ENCODE measurements at regions not wholly inside any gene's neighbourhood (a gene's known extent, or its start where the extent isn't known, plus 50 kb on each side); places are given as distances from the start of the nearest gene placed in this dataset.

GRCh38 chr6:74941424-74941823, 264.4 kb downstream of the COL12A1 start:
- no peak overlapping the region for H3K4me3 ChIP-seq (ENCODE audit: low read depth in 1 of 3, low read length in 3 of 3)
- FAIRE-seq (no peak), DNase-seq (no peak)
- no peaks in the 10 kb centered on the region for H3K9me3 ChIP-seq (ENCODE audit: control insufficient read depth in 2 of 2, insufficient read depth in 1 of 2, low read depth in 1 of 2, low read length in 1 of 2)
- no peak overlapping the region for H3K27ac ChIP-seq (ENCODE audit: low read depth in 1 of 3, low read length in 2 of 3)
- 49 to 55% (median 49%) methylated on average over 1 of the region's 1 CpG for WGBS, 3 donors
- no peaks in the 10 kb centered on the region for H3K36me3 ChIP-seq (ENCODE audit: control insufficient read depth in 3 of 3, insufficient read depth in 2 of 3, low read depth in 1 of 3, low read length in 3 of 3)
- H3K4me1 ChIP-seq (ENCODE audit: control insufficient read depth in 3 of 3, insufficient read depth in 2 of 3, low read depth in 1 of 3, low read length in 2 of 3) = no peaks in the 10 kb centered on the region
- H3K27me3 ChIP-seq (ENCODE audit: control insufficient read depth in 3 of 3, insufficient read depth in 3 of 3, low read length in 3 of 3) = no peaks in the 10 kb centered on the region

- WGBS, 3 donors = 65 to 71% (median 70%) methylated on average over 4 of the region's 4 CpGs
- no peaks in the 10 kb centered on the region for H3K9me3 ChIP-seq (ENCODE audit: control insufficient read depth in 2 of 2, insufficient read depth in 1 of 2, low read depth in 1 of 2, low read length in 1 of 2)
- H3K4me3 ChIP-seq (ENCODE audit: low read depth in 1 of 3, low read length in 3 of 3) = no peak overlapping the region
- H3K27me3 ChIP-seq (ENCODE audit: control insufficient read depth in 3 of 3, insufficient read depth in 3 of 3, low read length in 3 of 3) = no peaks in the 10 kb centered on the region
- DNase-seq = no peak
- H3K4me1 ChIP-seq (ENCODE audit: control insufficient read depth in 3 of 3, insufficient read depth in 2 of 3, low read depth in 1 of 3, low read length in 2 of 3) = no peaks in the 10 kb centered on the region
- FAIRE-seq = no peak
- no peaks in the 10 kb centered on the region for H3K36me3 ChIP-seq (ENCODE audit: control insufficient read depth in 3 of 3, insufficient read depth in 2 of 3, low read depth in 1 of 3, low read length in 3 of 3)
- no peak overlapping the region for H3K27ac ChIP-seq (ENCODE audit: low read depth in 1 of 3, low read length in 2 of 3)
Measured at GRCh38 chr6:74939721-74940620, 265.9 kb downstream of the COL12A1 start.

- Histone ChIP-seq H3K27me3 (ENCODE audit: control insufficient read depth in 3 of 3, insufficient read depth in 3 of 3, low read length in 3 of 3) (no peaks in the 10 kb centered on the region), H3K9me3 (ENCODE audit: control insufficient read depth in 2 of 2, insufficient read depth in 1 of 2, low read depth in 1 of 2, low read length in 1 of 2) (no peaks in the 10 kb centered on the region), H3K27ac (ENCODE audit: low read depth in 1 of 3, low read length in 2 of 3) (no peak overlapping the region), H3K36me3 (ENCODE audit: control insufficient read depth in 3 of 3, insufficient read depth in 2 of 3, low read depth in 1 of 3, low read length in 3 of 3) (no peaks in the 10 kb centered on the region), H3K4me3 (ENCODE audit: low read depth in 1 of 3, low read length in 3 of 3) (no peak overlapping the region), H3K4me1 (ENCODE audit: control insufficient read depth in 3 of 3, insufficient read depth in 2 of 3, low read depth in 1 of 3, low read length in 2 of 3) (no peaks in the 10 kb centered on the region)
- WGBS, 3 donors = 20 to 49% (median 24%) methylated on average over 2 of the region's 2 CpGs
- FAIRE-seq (no peak), DNase-seq (peak in 1 of 2 donors; percentile 21)
Measured at GRCh38 chr6:74939151-74939708, 266.6 kb downstream of the COL12A1 start.

GRCh38 chr6:74937936-74938335, 267.9 kb downstream of the COL12A1 start:
- Histone ChIP-seq H3K27me3 (ENCODE audit: control insufficient read depth in 3 of 3, insufficient read depth in 3 of 3, low read length in 3 of 3) (no peaks in the 10 kb centered on the region), H3K9me3 (ENCODE audit: control insufficient read depth in 2 of 2, insufficient read depth in 1 of 2, low read depth in 1 of 2, low read length in 1 of 2) (no peaks in the 10 kb centered on the region), H3K36me3 (ENCODE audit: control insufficient read depth in 3 of 3, insufficient read depth in 2 of 3, low read depth in 1 of 3, low read length in 3 of 3) (no peaks in the 10 kb centered on the region), H3K4me3 (ENCODE audit: low read depth in 1 of 3, low read length in 3 of 3) (no peak overlapping the region), H3K4me1 (ENCODE audit: control insufficient read depth in 3 of 3, insufficient read depth in 2 of 3, low read depth in 1 of 3, low read length in 2 of 3) (no peaks in the 10 kb centered on the region), H3K27ac (ENCODE audit: low read depth in 1 of 3, low read length in 2 of 3) (no peak overlapping the region)
- DNase-seq (no peak), FAIRE-seq (no peak)

GRCh38 chr6:74936886-74937285, 269.0 kb downstream of the COL12A1 start:
- WGBS, 3 donors = 51 to 67% (median 58%) methylated on average over 1 of the region's 1 CpG

GRCh38 chr6:74932232-74932888, 273.5 kb downstream of the COL12A1 start:
- H3K27me3 ChIP-seq (ENCODE audit: control insufficient read depth in 3 of 3, insufficient read depth in 3 of 3, low read length in 3 of 3) = no peaks in the 10 kb centered on the region
- no peaks in the 10 kb centered on the region for H3K36me3 ChIP-seq (ENCODE audit: control insufficient read depth in 3 of 3, insufficient read depth in 2 of 3, low read depth in 1 of 3, low read length in 3 of 3)
- no peak overlapping the region for H3K27ac ChIP-seq (ENCODE audit: low read depth in 1 of 3, low read length in 2 of 3)
- H3K4me3 ChIP-seq (ENCODE audit: low read depth in 1 of 3, low read length in 3 of 3) = no peak overlapping the region
- DNase-seq (peak in 1 of 2 donors; percentile 4), FAIRE-seq (no peak)
- no peaks in the 10 kb centered on the region for H3K9me3 ChIP-seq (ENCODE audit: control insufficient read depth in 2 of 2, insufficient read depth in 1 of 2, low read depth in 1 of 2, low read length in 1 of 2)
- 46 to 62% (median 48%) methylated on average over 4 of the region's 4 CpGs for WGBS, 3 donors
- H3K4me1 ChIP-seq (ENCODE audit: control insufficient read depth in 3 of 3, insufficient read depth in 2 of 3, low read depth in 1 of 3, low read length in 2 of 3) = no peaks in the 10 kb centered on the region

More at GRCh38 chr6:74936886-74937285, 269.0 kb downstream of the COL12A1 start:
- Histone ChIP-seq H3K27ac (ENCODE audit: low read depth in 1 of 3, low read length in 2 of 3) (no peak overlapping the region), H3K9me3 (ENCODE audit: control insufficient read depth in 2 of 2, insufficient read depth in 1 of 2, low read depth in 1 of 2, low read length in 1 of 2) (no peaks in the 10 kb centered on the region), H3K27me3 (ENCODE audit: control insufficient read depth in 3 of 3, insufficient read depth in 3 of 3, low read length in 3 of 3) (no peaks in the 10 kb centered on the region), H3K4me1 (ENCODE audit: control insufficient read depth in 3 of 3, insufficient read depth in 2 of 3, low read depth in 1 of 3, low read length in 2 of 3) (no peaks in the 10 kb centered on the region), H3K4me3 (ENCODE audit: low read depth in 1 of 3, low read length in 3 of 3) (no peak overlapping the region), H3K36me3 (ENCODE audit: control insufficient read depth in 3 of 3, insufficient read depth in 2 of 3, low read depth in 1 of 3, low read length in 3 of 3) (no peaks in the 10 kb centered on the region)
- FAIRE-seq (no peak), DNase-seq (no peak)

- Histone ChIP-seq H3K27ac (ENCODE audit: low read depth in 1 of 3, low read length in 2 of 3) (no peak overlapping the region), H3K4me3 (ENCODE audit: low read depth in 1 of 3, low read length in 3 of 3) (no peak overlapping the region), H3K27me3 (ENCODE audit: control insufficient read depth in 3 of 3, insufficient read depth in 3 of 3, low read length in 3 of 3) (no peaks in the 10 kb centered on the region), H3K9me3 (ENCODE audit: control insufficient read depth in 2 of 2, insufficient read depth in 1 of 2, low read depth in 1 of 2, low read length in 1 of 2) (no peaks in the 10 kb centered on the region), H3K36me3 (ENCODE audit: control insufficient read depth in 3 of 3, insufficient read depth in 2 of 3, low read depth in 1 of 3, low read length in 3 of 3) (no peaks in the 10 kb centered on the region), H3K4me1 (ENCODE audit: control insufficient read depth in 3 of 3, insufficient read depth in 2 of 3, low read depth in 1 of 3, low read length in 2 of 3) (no peaks in the 10 kb centered on the region)
- DNase-seq (no peak), FAIRE-seq (no peak)
- WGBS, 3 donors = 67 to 69% (median 67%) methylated on average over 1 of the region's 1 CpG
Measured at GRCh38 chr6:74931558-74931957, 274.3 kb downstream of the COL12A1 start.

GRCh38 chr6:74928203-74928602, 277.6 kb downstream of the COL12A1 start:
- no peaks in the 10 kb centered on the region for H3K36me3 ChIP-seq (ENCODE audit: control insufficient read depth in 3 of 3, insufficient read depth in 2 of 3, low read depth in 1 of 3, low read length in 3 of 3)
- 40 to 70% (median 49%) methylated on average over 4 of the region's 4 CpGs for WGBS, 3 donors
- FAIRE-seq = no peak

More at GRCh38 chr6:74928203-74928602, 277.6 kb downstream of the COL12A1 start:
- H3K27ac ChIP-seq (ENCODE audit: low read depth in 1 of 3, low read length in 2 of 3) = no peak overlapping the region
- H3K4me1 ChIP-seq (ENCODE audit: control insufficient read depth in 3 of 3, insufficient read depth in 2 of 3, low read depth in 1 of 3, low read length in 2 of 3) = no peaks in the 10 kb centered on the region
- H3K9me3 ChIP-seq (ENCODE audit: control insufficient read depth in 2 of 2, insufficient read depth in 1 of 2, low read depth in 1 of 2, low read length in 1 of 2) = no peaks in the 10 kb centered on the region
- H3K27me3 ChIP-seq (ENCODE audit: control insufficient read depth in 3 of 3, insufficient read depth in 3 of 3, low read length in 3 of 3) = no peaks in the 10 kb centered on the region
- H3K4me3 ChIP-seq (ENCODE audit: low read depth in 1 of 3, low read length in 3 of 3) = no peak overlapping the region
- no peak for DNase-seq

All from small intestine (tissue), 7 donors.